WTC11 (cell line): ENCODE measurements at regions not wholly inside any gene's neighbourhood (a gene's known extent, or its start where the extent isn't known, plus 50 kb on each side); places are given as distances from the start of the nearest gene placed in this dataset.

Experiments used
- ATAC-seq: fragments of 200-7000 bp; cut with Tn5 transposase; 2 replicates; pipeline ENCODE4 v1.10.0; 2021; ENCODE audit warnings: mild to moderate bottlenecking, moderate library complexity
- CTCF ChIA-PET: fragments of 300-600 bp; sonication (Branson Sonifier 250); formaldehyde crosslinking; loops from one replicate; lab custom pipeline; 2021; ENCODE audit warnings: antibody characterized with exemption; lab: Charles Lee
- POLR2A ChIA-PET: fragments of 350-600 bp; sonication (Branson Sonifier 250); formaldehyde crosslinking; loops from one replicate; lab custom pipeline; 2021; ENCODE audit warnings: antibody characterized with exemption; lab: Charles Lee
- DNase-seq: peaks from one replicate; pipeline ENCODE4 v3.0.0; 2021; ENCODE audit warnings: low spot score
- H3K27ac Mint-ChIP-seq: 2 replicates; pipeline ENCODE4 v1.8.0; 2021; ENCODE audit warnings: mixed read lengths
- H3K27me3 Mint-ChIP-seq: 2 replicates; pipeline ENCODE4 v1.8.0; 2021; ENCODE audit warnings: low read depth, mild to moderate bottlenecking, moderate library complexity, mixed read lengths
- H3K36me3 Mint-ChIP-seq: 2 replicates; pipeline ENCODE4 v1.8.0; 2021; ENCODE audit warnings: mixed read lengths
- H3K4me1 Mint-ChIP-seq: 2 replicates; pipeline ENCODE4 v1.8.0; 2022; ENCODE audit warnings: mixed read lengths
- H3K4me3 Mint-ChIP-seq: 2 replicates; pipeline ENCODE4 v1.8.0; 2021; ENCODE audit warnings: mild to moderate bottlenecking, moderate library complexity, mixed read lengths
- H3K9me3 Mint-ChIP-seq: 2 replicates; pipeline ENCODE4 v1.8.0; 2021; ENCODE audit warnings: mixed read lengths
- CDX4 ChIP-seq: fragments of 250-450 bp; sonication (Bioruptor Pico); IDR thresholded peaks from 2 replicates; pipeline ENCODE4 v1.9.0; 2021; ENCODE audit warnings: moderate library complexity, mild to moderate bottlenecking, inconsistent platforms, borderline replicate concordance
- E2F5 ChIP-seq: sonication (generic); formaldehyde crosslinking; IDR thresholded peaks from 2 replicates; pipeline ENCODE4 v1.8.1; 2022; ENCODE audit warnings: mild to moderate bottlenecking, moderate library complexity, missing genetic modification reagents
- EMX1 ChIP-seq: fragments of 250-450 bp; sonication (Bioruptor Pico); IDR thresholded peaks from 2 replicates; pipeline ENCODE4 v1.8.0; 2021; ENCODE audit warnings: mild to moderate bottlenecking
- ESRRA ChIP-seq: sonication (generic); formaldehyde crosslinking; IDR thresholded peaks from 2 replicates; pipeline ENCODE4 v1.8.1; 2022; ENCODE audit warnings: mild to moderate bottlenecking, missing genetic modification reagents, borderline replicate concordance
- FOXJ3 ChIP-seq: sonication (generic); formaldehyde crosslinking; IDR thresholded peaks from 2 replicates; pipeline ENCODE4 v1.9.0; 2021; ENCODE audit warnings: missing genetic modification reagents, mild to moderate bottlenecking, borderline replicate concordance
- FOXP1 ChIP-seq: sonication (generic); formaldehyde crosslinking; IDR thresholded peaks from 2 replicates; pipeline ENCODE4 v1.8.0; 2022; ENCODE audit warnings: missing genetic modification reagents, mild to moderate bottlenecking, moderate library complexity, borderline replicate concordance
- GABPB1 ChIP-seq: sonication (generic); formaldehyde crosslinking; IDR thresholded peaks from 2 replicates; pipeline ENCODE4 v1.8.1; 2023; ENCODE audit warnings: mild to moderate bottlenecking, missing genetic modification reagents
- JAZF1 ChIP-seq: fragments of 250-450 bp; sonication (Bioruptor Pico); IDR thresholded peaks from 2 replicates; pipeline ENCODE4 v1.9.0; 2021; ENCODE audit warnings: moderate library complexity, mild to moderate bottlenecking, inconsistent platforms
- JUN ChIP-seq: sonication (generic); formaldehyde crosslinking; IDR thresholded peaks from 2 replicates; pipeline ENCODE4 v1.8.0; 2023; ENCODE audit warnings: mild to moderate bottlenecking, missing genetic modification reagents
- KAT7 ChIP-seq: sonication (generic); formaldehyde crosslinking; IDR thresholded peaks from 2 replicates; pipeline ENCODE4 v1.8.1; 2023; ENCODE audit warnings: missing genetic modification reagents, mild to moderate bottlenecking, borderline replicate concordance
- NFATC4 ChIP-seq: fragments of 250-450 bp; sonication (Bioruptor Pico); IDR thresholded peaks from 2 replicates; pipeline ENCODE4 v1.9.0; 2021; ENCODE audit warnings: mild to moderate bottlenecking
- NR3C1 ChIP-seq: sonication (generic); formaldehyde crosslinking; conservative IDR thresholded peaks from 2 replicates; pipeline ENCODE4 v1.8.1; 2023; ENCODE audit warnings: low read depth, mild to moderate bottlenecking, missing genetic modification reagents
- PRRX2 ChIP-seq: fragments of 250-450 bp; sonication (Bioruptor Pico); IDR thresholded peaks from 2 replicates; pipeline ENCODE4 v1.8.0; 2021; ENCODE audit warnings: mild to moderate bottlenecking
- RORB ChIP-seq: fragments of 250-450 bp; sonication (Bioruptor Pico); IDR thresholded peaks from 2 replicates; pipeline ENCODE4 v1.9.0; 2021; ENCODE audit warnings: mild to moderate bottlenecking
- SMAD3 ChIP-seq: sonication (generic); formaldehyde crosslinking; IDR thresholded peaks from 2 replicates; pipeline ENCODE4 v1.8.0; 2022; ENCODE audit warnings: missing genetic modification reagents, mild to moderate bottlenecking, borderline replicate concordance
- SP1 ChIP-seq: sonication (generic); formaldehyde crosslinking; conservative IDR thresholded peaks from 2 replicates; pipeline ENCODE4 v1.8.1; 2022; ENCODE audit warnings: missing genetic modification reagents
- TP53 ChIP-seq: sonication (generic); formaldehyde crosslinking; IDR thresholded peaks from 2 replicates; pipeline ENCODE4 v1.8.1; 2023; ENCODE audit warnings: mild to moderate bottlenecking, missing genetic modification reagents
- ZBTB21 ChIP-seq: sonication (generic); formaldehyde crosslinking; IDR thresholded peaks from 2 replicates; pipeline ENCODE4 v1.8.1; 2023; ENCODE audit warnings: mild to moderate bottlenecking, missing genetic modification reagents, borderline replicate concordance
- ZBTB43 ChIP-seq: sonication (generic); formaldehyde crosslinking; IDR thresholded peaks from 2 replicates; pipeline ENCODE4 v1.8.1; 2023; ENCODE audit warnings: mild to moderate bottlenecking, missing genetic modification reagents
- ZNF121 ChIP-seq: sonication (generic); formaldehyde crosslinking; IDR thresholded peaks from 2 replicates; pipeline ENCODE4 v1.8.0; 2023; ENCODE audit warnings: missing genetic modification reagents
- ZNF423 ChIP-seq: fragments of 250-450 bp; sonication (Bioruptor Pico); IDR thresholded peaks from 2 replicates; pipeline ENCODE4 v2.1.2; 2022; ENCODE audit warnings: mild to moderate bottlenecking, moderate library complexity
- TF ChIP-seq, protein P1 (sequence below): fragments of 250-450 bp; sonication (Bioruptor Pico); IDR thresholded peaks from 2 replicates; pipeline ENCODE4 v1.9.0; 2021; ENCODE audit warnings: mild to moderate bottlenecking
- TF ChIP-seq, protein P2 (sequence below): fragments of 250-450 bp; sonication (Bioruptor Pico); conservative IDR thresholded peaks from 2 replicates; pipeline ENCODE4 v1.9.0; 2021; ENCODE audit warnings: mild to moderate bottlenecking
- TF ChIP-seq, protein P3 (sequence below): fragments of 200-600 bp; IDR thresholded peaks from 2 replicates; pipeline ENCODE4 v1.8.0; 2022; ENCODE audit warnings: antibody characterized with exemption
- TF ChIP-seq, protein P4 (sequence below): sonication (generic); formaldehyde crosslinking; IDR thresholded peaks from 2 replicates; pipeline ENCODE4 v1.8.1; 2022; ENCODE audit warnings: low read depth, missing genetic modification reagents, borderline replicate concordance

DNA sequence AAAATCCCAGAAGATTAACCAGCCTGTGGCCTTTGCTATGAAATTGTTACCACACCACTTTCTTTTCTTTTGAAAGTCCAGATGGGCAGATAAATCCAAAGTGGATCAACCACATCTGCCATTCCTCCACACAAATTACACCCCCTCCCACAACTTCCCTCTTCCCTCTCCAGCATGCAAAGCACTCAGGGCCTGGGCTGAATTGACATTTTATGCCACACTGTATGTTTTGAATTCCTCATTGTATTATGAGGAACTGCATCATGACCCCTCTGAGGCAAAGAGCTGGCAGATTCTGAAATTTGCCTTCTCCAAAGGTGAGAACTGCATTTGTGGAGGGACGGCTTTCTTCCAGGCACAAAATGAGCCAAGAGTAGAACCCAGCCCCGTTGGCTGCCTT, 589.2 kb upstream of the KLF4 start:
- CTCF ChIA-PET = no interaction called here
- DNase-seq (no peak), ATAC-seq (no peak)
- POLR2A ChIA-PET = no interaction called here
- Mint-ChIP-seq H3K4me1 (peaks cover 30% of the 10 kb centered on the region), H3K4me3 (no peak overlapping the region), H3K9me3 (peaks cover 3% of the 10 kb centered on the region), H3K27ac (no peak overlapping the region), H3K27me3 (peaks cover 5% of the 10 kb centered on the region; the same call in 1 of the 2 replicates), H3K36me3 (peaks cover 3% of the 10 kb centered on the region; the same call in 1 of the 2 replicates)
- TF ChIP-seq EMX1 (CRISPR knock-in tag) (no peak), ESRRA (CRISPR knock-in tag) (no peak), ZBTB21 (CRISPR knock-in tag) (no peak), E2F5 (CRISPR knock-in tag) (no peak), NFATC4 (no peak), NR3C1 (no peak), KAT7 (CRISPR knock-in tag) (no peak), RORB (CRISPR knock-in tag) (no peak), FOXP1 (no peak), JUN (no peak), ZBTB43 (CRISPR knock-in tag) (no peak), FOXJ3 (CRISPR knock-in tag) (no peak), ZNF423 (CRISPR knock-in tag) (no peak)
- TF ChIP-seq, protein P1, sequence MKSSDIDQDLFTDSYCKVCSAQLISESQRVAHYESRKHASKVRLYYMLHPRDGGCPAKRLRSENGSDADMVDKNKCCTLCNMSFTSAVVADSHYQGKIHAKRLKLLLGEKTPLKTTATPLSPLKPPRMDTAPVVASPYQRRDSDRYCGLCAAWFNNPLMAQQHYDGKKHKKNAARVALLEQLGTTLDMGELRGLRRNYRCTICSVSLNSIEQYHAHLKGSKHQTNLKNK (CRISPR knock-in tag) = no peak

DNA sequence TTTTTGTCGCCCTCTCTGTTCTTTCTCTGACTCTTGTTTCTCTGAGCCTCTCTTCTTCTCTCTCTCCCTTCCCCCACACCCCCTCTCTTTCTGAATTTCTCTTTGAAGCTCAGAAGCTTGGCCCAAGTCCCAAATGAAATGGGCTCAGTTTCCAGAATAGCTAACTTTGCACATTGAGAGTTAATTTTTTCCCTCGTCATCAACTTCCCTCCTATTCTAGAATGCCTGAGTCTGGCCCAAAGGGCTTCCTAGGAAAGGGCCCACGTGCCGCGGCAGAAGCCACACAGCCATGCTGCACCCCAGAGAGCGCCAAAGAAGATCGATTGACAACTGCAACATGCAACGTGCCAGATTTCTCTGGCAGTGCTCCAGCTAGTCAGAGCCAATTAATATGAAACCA, 588.8 kb upstream of the KLF4 start:
- H3K27ac Mint-ChIP-seq = no peak overlapping the region
- TF ChIP-seq RORB (CRISPR knock-in tag) (no peak), JAZF1 (CRISPR knock-in tag) (no peak), ZNF121 (no peak), PRRX2 (CRISPR knock-in tag) (no peak), TP53 (no peak), GABPB1 (no peak), CDX4 (CRISPR knock-in tag) (no peak), SMAD3 (CRISPR knock-in tag) (no peak), SP1 (CRISPR knock-in tag) (no peak), FOXP1 (no peak)
- TF ChIP-seq, protein P2, sequence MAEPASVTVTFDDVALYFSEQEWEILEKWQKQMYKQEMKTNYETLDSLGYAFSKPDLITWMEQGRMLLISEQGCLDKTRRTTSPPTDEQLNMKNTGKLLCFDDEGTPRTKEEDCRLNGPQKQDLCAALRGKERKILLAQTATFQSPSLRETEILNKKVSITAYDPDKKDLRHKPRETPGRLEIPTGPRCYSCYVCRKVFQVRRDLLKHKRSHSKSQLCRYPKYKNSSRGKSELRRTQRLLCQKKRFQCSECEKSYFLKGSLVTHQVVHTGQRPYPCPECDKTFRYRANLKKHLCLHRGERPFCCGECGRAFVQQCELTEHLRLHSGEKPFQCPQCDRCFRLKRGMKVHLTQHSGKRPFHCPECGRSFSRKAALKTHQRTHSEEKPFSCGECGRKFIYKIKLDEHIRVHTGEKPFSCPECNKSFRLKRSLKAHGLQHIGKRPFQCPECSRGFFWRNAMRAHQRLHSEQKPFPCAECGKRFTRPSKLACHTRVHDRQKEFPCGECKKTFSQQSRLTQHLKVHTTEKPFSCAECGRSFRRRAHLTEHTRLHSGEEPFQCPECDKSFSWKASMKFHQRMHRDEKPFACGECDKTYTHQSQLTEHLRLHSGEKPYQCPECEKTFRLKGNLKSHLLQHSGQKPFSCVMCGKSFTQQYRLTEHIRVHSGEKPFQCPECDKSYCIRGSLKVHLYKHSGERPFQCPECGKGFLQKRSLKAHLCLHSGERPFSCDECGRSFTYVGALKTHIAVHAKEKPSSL (CRISPR knock-in tag) = no peak
- TF ChIP-seq, protein P3, sequence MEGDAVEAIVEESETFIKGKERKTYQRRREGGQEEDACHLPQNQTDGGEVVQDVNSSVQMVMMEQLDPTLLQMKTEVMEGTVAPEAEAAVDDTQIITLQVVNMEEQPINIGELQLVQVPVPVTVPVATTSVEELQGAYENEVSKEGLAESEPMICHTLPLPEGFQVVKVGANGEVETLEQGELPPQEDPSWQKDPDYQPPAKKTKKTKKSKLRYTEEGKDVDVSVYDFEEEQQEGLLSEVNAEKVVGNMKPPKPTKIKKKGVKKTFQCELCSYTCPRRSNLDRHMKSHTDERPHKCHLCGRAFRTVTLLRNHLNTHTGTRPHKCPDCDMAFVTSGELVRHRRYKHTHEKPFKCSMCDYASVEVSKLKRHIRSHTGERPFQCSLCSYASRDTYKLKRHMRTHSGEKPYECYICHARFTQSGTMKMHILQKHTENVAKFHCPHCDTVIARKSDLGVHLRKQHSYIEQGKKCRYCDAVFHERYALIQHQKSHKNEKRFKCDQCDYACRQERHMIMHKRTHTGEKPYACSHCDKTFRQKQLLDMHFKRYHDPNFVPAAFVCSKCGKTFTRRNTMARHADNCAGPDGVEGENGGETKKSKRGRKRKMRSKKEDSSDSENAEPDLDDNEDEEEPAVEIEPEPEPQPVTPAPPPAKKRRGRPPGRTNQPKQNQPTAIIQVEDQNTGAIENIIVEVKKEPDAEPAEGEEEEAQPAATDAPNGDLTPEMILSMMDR = no peak
- TF ChIP-seq, protein P4, sequence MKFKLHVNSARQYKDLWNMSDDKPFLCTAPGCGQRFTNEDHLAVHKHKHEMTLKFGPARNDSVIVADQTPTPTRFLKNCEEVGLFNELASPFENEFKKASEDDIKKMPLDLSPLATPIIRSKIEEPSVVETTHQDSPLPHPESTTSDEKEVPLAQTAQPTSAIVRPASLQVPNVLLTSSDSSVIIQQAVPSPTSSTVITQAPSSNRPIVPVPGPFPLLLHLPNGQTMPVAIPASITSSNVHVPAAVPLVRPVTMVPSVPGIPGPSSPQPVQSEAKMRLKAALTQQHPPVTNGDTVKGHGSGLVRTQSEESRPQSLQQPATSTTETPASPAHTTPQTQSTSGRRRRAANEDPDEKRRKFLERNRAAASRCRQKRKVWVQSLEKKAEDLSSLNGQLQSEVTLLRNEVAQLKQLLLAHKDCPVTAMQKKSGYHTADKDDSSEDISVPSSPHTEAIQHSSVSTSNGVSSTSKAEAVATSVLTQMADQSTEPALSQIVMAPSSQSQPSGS = no peak
- ATAC-seq = no peak
- DNase-seq = no peak
- no peak overlapping the region for H3K4me3 Mint-ChIP-seq
- POLR2A ChIA-PET = no interaction called here
- CTCF ChIA-PET = no interaction called here
- peaks cover 30% of the 10 kb centered on the region for H3K4me1 Mint-ChIP-seq
- no peaks in the 10 kb centered on the region for H3K36me3 Mint-ChIP-seq
- H3K9me3 Mint-ChIP-seq = no peaks in the 10 kb centered on the region
- H3K27me3 Mint-ChIP-seq = peaks cover 2% of the 10 kb centered on the region; the same call in 1 of the 2 replicates
